Endothelial cell (in vitro differentiated cells): ENCODE measurements at regions not wholly inside any gene's neighbourhood (a gene's known extent, or its start where the extent isn't known, plus 50 kb on each side); places are given as distances from the start of the nearest gene placed in this dataset.

Experiments
- DNase-seq: peaks from one replicate; pipeline ENCODE4 v3.0.0; 2021; ENCODE audit warnings: low spot score
- H3K27ac Mint-ChIP-seq: one replicate; pipeline ENCODE4 v1.8.0; 2021; ENCODE audit warnings: mixed read lengths, inconsistent platforms; ENCODE audit not compliant: unreplicated experiment
- H3K27me3 Mint-ChIP-seq: one replicate; pipeline ENCODE4 v1.8.0; 2021; ENCODE audit warnings: mild to moderate bottlenecking, moderate library complexity, mixed read lengths, inconsistent platforms; ENCODE audit not compliant: unreplicated experiment
- H3K36me3 Mint-ChIP-seq: one replicate; pipeline ENCODE4 v1.8.0; 2021; ENCODE audit warnings: mild to moderate bottlenecking, low read depth, mixed read lengths, inconsistent platforms; ENCODE audit not compliant: unreplicated experiment
- H3K4me1 Mint-ChIP-seq: one replicate; pipeline ENCODE4 v1.8.0; 2021; ENCODE audit warnings: mild to moderate bottlenecking, mixed read lengths, inconsistent platforms; ENCODE audit not compliant: unreplicated experiment
- H3K4me3 Mint-ChIP-seq: one replicate; pipeline ENCODE4 v1.8.0; 2021; ENCODE audit warnings: mild to moderate bottlenecking, mixed read lengths, inconsistent platforms; ENCODE audit not compliant: unreplicated experiment
- H3K9me3 Mint-ChIP-seq: one replicate; pipeline ENCODE4 v1.8.0; 2021; ENCODE audit warnings: mixed read lengths, inconsistent platforms; ENCODE audit not compliant: unreplicated experiment
- CTCF ChIP-seq: fragments of 200-600 bp; sonication (generic); IDR thresholded peaks from one replicate; pipeline ENCODE4 v1.5.0; 2021; ENCODE audit warnings: antibody characterized with exemption; ENCODE audit not compliant: unreplicated experiment

GRCh38 chr4:140268186-140268841 lies 105.1 kb upstream of the SCOC start:
- H3K36me3 Mint-ChIP-seq, result no peaks in the 10 kb centered on the region
- no peak for TF ChIP-seq CTCF
- peaks cover 17% of the 10 kb centered on the region for H3K4me1 Mint-ChIP-seq
- H3K27me3 Mint-ChIP-seq, result peaks cover 6% of the 10 kb centered on the region
- H3K27ac Mint-ChIP-seq, result no peak overlapping the region
- no peaks in the 10 kb centered on the region for H3K9me3 Mint-ChIP-seq
- DNase-seq, result no peak
- no peak overlapping the region for H3K4me3 Mint-ChIP-seq

- DNase-seq, result no peak
- Mint-ChIP-seq H3K4me3 (peak overlapping the region; percentile 6), H3K9me3 (no peaks in the 10 kb centered on the region), H3K27me3 (peaks cover 7% of the 10 kb centered on the region), H3K36me3 (no peaks in the 10 kb centered on the region), H3K27ac (peak overlapping the region; percentile 76), H3K4me1 (peaks cover 17% of the 10 kb centered on the region)
- no peak for TF ChIP-seq CTCF
These were observed 105.9 kb upstream of the SCOC start for GRCh38 chr4:140267576-140267975.

- H3K27me3 Mint-ChIP-seq, result peaks cover 7% of the 10 kb centered on the region
- H3K27ac Mint-ChIP-seq, result no peak overlapping the region
- no peaks in the 10 kb centered on the region for H3K9me3 Mint-ChIP-seq
- TF ChIP-seq CTCF, result no peak
- no peak for DNase-seq
- no peaks in the 10 kb centered on the region for H3K36me3 Mint-ChIP-seq
- peaks cover 17% of the 10 kb centered on the region for H3K4me1 Mint-ChIP-seq
- no peak overlapping the region for H3K4me3 Mint-ChIP-seq
These were observed 106.4 kb upstream of the SCOC start for GRCh38 chr4:140266958-140267568.

- Mint-ChIP-seq H3K4me1 (peaks cover under 1% of the 10 kb centered on the region), H3K27me3 (peaks cover 2% of the 10 kb centered on the region), H3K27ac (no peak overlapping the region), H3K9me3 (no peaks in the 10 kb centered on the region), H3K36me3 (no peaks in the 10 kb centered on the region), H3K4me3 (no peak overlapping the region)
- TF ChIP-seq CTCF, result no peak
- no peak for DNase-seq
These were observed 106.2 kb upstream of the MAML3 start for GRCh38 chr4:140260227-140260626.

- H3K4me3 Mint-ChIP-seq, result no peak overlapping the region
- TF ChIP-seq CTCF, result no peak
- no peak overlapping the region for H3K27ac Mint-ChIP-seq
- no peaks in the 10 kb centered on the region for H3K36me3 Mint-ChIP-seq
- H3K9me3 Mint-ChIP-seq, result no peaks in the 10 kb centered on the region
- DNase-seq, result no peak
- H3K27me3 Mint-ChIP-seq, result peaks cover 5% of the 10 kb centered on the region
- H3K4me1 Mint-ChIP-seq, result peaks cover 18% of the 10 kb centered on the region
These were observed 104.5 kb upstream of the MAML3 start for GRCh38 chr4:140258476-140258875.
